AG20443 (cell line): ENCODE measurements at regions not wholly inside any gene's neighbourhood (a gene's known extent, or its start where the extent isn't known, plus 50 kb on each side); places are given as distances from the start of the nearest gene placed in this dataset.

ENCODE experiments used
- DNase-seq: peaks from one replicate; pipeline ENCODE4 v3.0.0; 2012; ENCODE audit warnings: low spot score, mixed read lengths

DNA sequence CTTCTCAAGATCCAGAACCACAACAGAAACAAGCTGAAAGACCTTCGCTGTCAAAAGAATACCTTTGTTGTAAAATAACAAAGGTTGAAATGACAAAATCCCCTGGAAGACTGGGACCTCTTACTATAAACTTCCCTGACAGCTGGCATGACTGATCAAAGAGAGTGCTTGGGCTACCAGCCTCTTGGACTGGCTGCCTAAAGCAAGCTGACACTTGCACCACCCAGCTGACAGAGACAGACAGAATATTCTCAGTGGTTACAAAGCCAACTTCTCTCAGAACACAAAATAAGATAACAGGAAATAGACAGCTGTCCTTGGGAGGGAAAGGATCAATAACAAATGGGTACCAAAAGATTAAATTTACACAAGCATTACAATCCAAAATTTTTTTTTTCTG lies 241.7 kb upstream of the SPOCK3 start:
- no peak for DNase-seq

DNA sequence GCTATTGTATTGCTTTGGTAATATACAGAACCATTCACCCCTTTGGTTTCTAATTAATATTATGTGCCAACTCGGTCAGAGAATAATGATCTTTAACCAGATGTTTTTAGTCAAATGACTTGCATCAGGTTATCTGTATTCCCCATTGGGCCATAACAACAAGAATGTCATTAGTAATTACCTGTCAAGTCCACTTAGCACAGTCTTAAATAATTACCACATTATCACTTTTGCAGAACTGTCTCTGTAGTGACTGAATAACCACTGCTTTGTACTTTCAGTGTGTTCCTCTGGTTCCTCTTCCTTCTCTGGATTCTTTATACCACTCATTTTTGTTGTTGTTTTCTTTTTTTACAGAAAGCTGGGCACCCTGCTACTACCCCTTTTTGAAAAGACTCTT lies 257.7 kb upstream of the SPOCK3 start:
- DNase-seq: no peak

DNA sequence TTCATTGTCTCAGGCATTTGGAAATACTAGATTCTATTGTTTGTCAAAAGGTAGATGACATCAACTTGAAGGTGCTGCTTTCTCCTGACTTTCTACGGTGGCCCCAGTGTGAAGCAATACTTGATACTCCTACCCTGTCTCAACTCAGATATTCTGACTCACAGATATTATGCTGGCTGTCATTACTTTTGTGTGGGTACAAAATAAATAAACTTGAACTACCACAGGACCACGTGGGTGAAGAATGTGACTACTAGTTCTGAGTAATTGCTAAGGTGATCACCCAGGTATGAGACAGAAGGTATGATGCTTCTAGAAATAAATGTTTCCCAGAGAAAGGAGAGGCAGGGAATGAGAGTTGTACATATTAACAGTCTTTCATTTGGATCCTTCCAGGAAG lies 275.3 kb upstream of the SPOCK3 start:
- DNase-seq: no peak

DNA sequence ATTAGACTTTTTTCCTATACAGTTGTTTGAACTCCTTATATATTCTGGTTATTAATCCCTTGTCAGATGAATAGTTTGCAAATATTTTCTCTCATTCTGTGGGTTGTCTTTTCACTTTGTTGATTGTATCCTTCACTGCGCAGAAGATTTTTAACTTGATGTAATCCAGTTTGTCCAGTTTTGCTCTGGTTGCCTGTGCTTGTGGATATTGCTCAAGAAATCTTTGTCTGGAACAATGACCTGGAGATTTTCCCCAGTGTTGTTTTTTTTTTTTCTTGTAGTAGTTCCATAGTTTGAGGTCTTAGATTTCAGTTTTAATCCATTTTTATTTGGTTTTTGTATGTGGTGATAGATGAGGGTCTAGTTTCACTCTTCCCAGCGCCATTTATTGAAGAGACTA lies 289.8 kb upstream of the SPOCK3 start:
- DNase-seq: no peak

- DNase-seq: no peak
Measured at GRCh38 chr4:167537761-167538160, 303.5 kb upstream of the SPOCK3 start.

- no peak for DNase-seq
Measured at GRCh38 chr4:167541286-167541685, 307.0 kb upstream of the SPOCK3 start.

DNA sequence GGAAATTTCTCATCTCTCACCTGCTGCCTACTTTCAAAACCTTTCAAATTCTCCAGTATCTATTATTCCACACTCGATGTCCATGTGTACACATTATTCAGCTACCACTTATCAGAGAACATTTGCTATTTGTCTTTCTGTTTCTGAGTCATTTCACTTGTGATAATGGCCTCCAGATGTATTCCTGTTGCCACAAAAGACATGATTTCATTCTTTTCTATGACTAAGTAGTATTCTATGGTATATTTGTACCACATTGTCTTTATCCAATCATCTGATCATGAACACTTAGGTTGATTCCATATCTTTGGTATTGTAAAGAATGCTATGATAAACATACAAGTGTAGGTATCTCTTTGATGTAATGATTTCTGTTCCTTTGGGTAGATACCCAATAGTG lies 310.1 kb upstream of the SPOCK3 start:
- DNase-seq: no peak

DNA sequence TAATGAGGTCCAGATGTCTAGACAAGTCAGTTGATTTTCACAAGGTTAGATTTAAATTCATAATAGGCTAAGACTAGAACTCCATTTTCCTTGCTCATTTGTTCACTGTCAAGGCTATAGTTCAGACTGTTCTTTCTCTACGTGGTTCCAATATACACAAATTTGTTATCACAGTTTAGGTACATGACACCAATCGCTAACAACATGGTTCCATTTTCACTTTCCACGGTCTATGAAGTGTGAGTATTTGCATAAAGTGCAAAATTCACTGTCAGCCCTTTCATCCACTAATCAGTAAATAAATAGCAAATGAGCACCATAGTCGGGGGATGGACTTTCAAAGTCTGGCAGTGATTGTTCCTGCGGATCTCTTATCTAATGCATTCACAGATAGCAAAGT lies 315.7 kb upstream of the SPOCK3 start:
- DNase-seq: no peak

DNA sequence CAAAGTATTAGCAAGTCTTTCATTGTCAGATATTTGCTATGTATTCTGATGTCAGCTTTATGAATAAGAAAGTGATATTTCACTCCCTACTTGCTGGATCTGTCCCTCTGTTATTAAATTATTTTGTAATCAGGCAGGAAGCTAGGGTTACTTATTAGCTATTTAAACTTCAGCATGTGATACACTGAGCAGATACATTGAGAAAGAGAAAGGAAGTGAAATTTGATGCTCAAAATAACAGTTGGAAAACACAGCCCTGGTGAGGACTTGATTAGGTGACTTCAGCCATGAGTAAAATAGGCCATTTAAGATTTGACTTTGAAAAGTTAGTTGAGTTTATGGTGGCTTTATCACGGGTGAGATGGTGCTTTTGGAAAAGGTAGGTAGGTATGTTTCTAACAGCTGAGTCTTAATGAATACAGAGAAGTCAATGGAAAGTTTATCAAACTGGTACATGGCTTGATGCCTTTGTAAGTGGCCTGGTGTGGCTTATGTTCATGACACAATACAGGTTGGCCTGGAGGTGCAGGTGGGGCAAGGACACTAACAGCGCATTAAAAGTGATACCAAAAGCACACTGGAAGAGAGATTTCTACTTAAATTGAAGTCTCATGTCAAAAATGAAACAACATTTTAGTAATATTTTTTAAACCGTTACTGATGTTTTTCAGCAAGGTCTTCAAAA lies 321.2 kb upstream of the SPOCK3 start:
- no peak for DNase-seq

DNA sequence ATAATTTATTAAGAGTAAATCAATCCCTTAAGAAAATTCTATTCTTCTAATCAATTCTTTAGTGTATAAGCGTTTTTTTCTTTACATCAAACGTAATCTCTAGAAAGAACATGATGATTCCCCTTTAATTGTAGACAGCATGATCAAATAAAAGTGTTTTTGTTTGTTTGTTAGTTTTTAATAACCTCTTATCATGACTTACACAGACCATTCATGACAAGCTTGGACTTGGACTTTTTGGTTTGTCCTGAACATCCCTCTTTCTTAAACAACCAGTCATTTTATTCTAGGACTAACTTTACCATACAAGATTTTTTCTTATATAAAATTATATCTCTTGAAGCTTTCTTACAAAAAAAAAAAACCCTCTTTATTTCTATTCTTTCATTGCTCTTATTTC lies 344.6 kb upstream of the SPOCK3 start:
- DNase-seq: no peak

DNA sequence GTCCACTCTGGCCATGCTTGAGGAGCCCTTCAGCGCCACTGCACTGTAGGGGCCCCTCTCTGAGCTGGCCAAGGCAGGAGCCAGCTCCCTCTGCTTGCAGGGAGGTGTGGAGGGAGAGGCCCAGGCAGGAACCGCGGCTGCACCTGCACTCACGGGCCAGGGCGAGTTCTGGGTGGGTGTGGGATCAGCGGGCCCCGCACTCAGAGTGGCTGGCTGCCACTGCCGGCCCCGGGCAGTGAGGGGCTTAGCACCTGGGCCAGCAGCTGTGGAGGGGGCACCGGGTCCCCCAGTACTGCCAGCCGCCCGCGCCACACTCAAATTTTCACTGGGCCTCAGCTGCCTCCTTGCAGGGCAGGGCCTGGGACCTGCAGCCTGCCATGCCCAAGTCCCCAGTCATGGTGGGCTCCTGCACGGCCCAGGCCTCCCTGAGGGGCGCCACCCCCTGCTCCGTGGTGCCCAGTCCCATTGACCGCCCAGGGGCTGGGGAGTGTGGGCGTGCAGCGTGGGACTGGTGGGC lies 347.2 kb upstream of the SPOCK3 start:
- no peak for DNase-seq

GRCh38 chr4:167587361-167587760 lies 353.1 kb upstream of the SPOCK3 start:
- no peak for DNase-seq

DNA sequence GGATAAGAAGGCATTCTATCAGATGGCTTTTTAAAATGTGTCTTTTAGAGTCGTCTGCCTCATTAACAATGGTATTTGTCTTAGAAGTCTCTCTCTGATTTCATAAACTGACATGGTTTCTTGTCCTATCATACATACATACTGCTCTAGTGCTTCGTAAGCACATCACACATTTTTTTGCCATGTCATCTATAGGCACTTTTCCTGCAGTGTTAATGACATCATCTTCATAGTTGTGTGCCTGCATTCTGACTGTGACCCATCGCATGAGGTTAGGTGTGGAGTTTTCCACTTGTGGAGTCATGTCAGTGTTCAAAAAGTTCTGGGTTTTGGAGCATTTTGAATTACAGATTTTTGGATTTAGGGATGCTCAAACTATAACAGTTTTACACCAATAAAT lies 361.6 kb upstream of the SPOCK3 start:
- no peak for DNase-seq

- no peak for DNase-seq
Measured at GRCh38 chr4:167602157-167602556, 367.9 kb upstream of the SPOCK3 start.

- DNase-seq: no peak
Measured at GRCh38 chr4:167606551-167606950, 372.3 kb upstream of the SPOCK3 start.

GRCh38 chr4:167613381-167613780 lies 379.1 kb upstream of the SPOCK3 start:
- no peak for DNase-seq

- DNase-seq: no peak
Measured at GRCh38 chr4:167614866-167615265, 380.6 kb upstream of the SPOCK3 start.

DNA sequence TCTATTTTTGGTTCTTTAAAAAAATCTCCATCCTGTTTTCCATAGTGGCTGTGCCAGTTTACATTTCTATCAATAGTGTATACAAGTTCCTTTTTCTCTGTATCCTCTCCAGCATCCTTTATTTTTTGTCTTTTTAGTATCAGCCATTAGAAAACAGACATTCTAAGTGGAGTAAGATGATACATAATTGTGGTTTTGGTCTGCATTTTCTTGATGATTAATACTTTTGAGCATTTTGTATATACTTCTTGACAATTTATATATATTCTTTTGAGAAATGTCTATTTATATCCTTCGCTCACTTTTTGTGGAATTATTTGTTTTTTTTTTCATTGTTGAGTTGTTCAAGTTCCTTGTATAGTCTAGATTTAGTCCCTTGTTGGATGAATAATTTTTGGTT lies 382.2 kb upstream of the SPOCK3 start:
- DNase-seq: no peak

DNA sequence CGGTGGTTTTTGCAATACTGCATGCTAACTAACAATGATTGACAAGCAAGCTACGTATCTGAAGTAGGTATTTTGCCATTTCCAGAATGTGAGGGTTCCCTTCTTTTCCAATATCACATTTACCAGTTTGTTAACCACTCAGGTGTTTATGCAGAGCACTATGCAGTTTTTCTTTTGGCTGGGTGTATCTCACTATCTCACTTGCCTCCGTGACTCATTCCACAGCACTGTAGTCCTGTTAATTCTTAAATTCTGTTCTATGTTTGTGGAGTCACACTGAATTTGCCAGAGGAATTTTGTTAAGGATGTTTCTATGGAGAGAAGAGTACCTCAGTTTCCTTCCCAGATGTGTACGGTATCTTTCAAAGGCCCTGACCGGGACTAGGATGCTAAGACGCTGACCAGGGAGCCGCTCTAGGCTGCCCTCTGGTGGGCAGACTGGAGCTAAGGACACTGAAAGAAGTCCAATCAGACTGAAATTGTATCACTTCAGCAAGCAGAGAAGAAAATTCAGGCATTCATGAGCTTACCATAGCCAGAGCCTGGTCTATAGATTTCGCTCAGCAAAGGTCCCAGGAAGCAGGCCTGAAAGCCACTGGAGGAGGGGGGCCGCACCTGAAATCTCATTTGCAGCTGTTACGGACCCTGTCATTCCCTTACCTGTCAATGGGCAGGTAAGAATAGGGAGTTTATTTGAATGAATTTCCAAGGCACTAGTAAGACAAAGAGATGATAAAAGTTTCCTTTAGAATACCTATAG lies 388.4 kb upstream of the SPOCK3 start:
- peak; percentile 69 for DNase-seq

DNA sequence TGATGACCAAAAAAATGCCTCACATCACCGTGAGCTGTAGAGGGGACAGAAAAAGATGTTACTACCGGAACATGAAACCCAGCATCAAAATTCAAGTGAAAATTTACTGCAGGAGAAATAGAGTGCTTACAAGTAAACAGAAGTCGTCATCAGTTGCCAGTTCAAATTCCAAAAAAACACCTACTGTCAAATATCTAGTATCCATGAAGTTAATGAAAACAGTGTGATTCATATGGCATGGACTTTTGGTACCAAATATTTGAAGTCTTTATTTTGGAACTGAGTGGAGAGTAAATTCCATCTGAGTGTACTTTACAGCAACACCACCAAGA lies 388.9 kb upstream of the SPOCK3 start:
- DNase-seq: no peak

DNA sequence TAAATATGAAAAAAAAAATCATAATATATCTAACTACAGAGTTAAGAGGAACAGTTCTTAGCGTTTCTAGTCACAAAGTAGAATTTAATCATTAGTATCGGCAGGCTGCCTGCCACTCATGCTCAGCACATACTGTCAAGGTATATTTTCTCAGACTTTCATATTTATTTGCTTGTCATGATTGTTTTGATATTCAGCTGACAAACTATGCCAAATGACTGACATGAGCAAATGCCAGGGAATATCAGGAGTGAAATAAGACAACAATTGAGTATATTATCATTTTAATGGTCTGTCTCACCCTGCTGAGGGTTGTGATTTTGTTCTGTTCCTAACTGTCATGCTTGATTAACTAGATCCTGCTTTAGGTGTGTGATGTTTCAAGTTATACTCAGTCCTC lies 395.0 kb upstream of the SPOCK3 start:
- no peak for DNase-seq

- DNase-seq: no peak
Measured at GRCh38 chr4:167642250-167642649, 408.0 kb upstream of the SPOCK3 start.

- DNase-seq: no peak
Measured at GRCh38 chr4:167645358-167645757, 411.1 kb upstream of the SPOCK3 start.

DNA sequence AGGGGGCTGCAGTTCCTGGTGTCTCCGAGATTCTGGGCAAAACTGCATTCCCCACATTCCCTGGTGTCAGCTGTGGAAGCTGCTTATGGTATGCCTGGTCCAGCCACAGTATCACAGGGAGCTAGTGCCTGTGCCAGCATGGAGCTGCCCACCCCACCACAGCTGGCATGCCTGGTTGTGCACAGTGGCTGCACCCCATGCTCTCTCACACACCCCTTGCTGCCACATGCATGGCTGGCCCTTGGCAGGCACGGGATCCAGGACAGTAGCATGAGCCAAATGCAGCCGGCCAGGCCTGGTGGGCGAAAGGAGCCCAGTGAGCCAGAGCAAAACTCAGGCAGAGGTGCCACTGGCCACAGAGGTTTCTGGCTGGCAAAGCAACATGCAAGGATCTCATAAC lies 418.0 kb upstream of the SPOCK3 start:
- DNase-seq: no peak
